Forelimb muscle (tissue), 1 donor: ENCODE measurements at regions not wholly inside any gene's neighbourhood (a gene's known extent, or its start where the extent isn't known, plus 50 kb on each side); places are given as distances from the start of the nearest gene placed in this dataset.

Experiments used
- DNase-seq: peaks from one replicate; pipeline ENCODE4 v3.0.0-alpha.2; 2013; ENCODE audit warnings: low read depth

DNA sequence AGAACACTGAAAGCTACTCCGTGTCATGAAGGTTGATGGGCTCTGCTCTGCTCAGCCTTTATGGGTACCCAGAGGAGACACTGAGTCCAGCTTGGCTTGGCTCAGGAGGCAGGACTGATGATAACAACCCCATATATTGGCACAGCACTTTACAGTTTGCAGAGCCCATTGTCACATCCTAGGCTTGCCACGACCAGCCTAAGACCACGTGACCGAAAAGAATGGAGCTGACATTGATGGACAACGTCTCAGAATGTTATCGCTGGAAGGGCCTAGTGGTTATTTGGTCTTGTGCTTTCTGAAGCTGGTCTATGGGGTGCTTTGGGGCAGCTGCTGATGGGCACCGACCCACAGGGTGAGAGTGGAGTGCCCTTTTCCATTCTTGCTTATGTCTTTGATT lies 72.9 kb upstream of the RUNX3 start:
- DNase-seq: no peak

DNA sequence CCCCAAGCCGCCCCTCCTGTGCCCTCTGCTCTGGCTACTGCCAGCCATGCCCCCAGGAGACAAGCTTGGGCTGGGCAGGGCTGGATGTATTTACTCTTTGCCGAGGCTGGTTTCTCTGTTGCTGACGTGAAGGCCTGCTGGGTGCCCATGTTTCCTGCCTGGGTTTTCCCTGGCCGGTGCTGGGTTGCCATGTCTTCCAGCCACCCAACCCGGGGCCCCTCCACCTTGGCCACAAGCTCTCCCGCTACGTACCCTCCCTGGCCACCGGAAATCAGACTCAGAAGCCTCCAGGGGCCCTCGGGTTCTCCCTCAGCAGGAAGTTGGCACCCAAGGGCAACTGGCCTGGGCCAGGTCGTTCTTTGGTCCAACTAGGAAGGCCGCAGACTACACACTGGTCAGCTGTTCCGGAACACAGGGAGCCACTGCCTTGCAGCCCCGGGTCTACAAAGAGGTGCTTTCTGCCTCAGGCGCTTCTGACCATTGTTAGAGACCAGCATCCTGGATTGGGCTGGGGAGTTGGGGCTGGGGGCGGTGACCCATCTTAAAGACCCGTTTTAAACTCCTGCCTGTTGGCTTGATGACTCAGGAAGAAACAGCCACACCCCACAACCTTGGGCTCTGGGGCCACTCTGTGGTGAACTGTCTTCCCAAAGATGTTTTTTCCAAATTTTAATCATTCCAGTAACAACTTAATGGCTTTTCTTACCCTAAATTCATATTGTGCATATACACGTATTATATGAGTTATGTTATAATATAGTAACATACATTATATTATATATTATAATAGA lies 71.2 kb upstream of the RUNX3 start:
- DNase-seq: no peak

DNA sequence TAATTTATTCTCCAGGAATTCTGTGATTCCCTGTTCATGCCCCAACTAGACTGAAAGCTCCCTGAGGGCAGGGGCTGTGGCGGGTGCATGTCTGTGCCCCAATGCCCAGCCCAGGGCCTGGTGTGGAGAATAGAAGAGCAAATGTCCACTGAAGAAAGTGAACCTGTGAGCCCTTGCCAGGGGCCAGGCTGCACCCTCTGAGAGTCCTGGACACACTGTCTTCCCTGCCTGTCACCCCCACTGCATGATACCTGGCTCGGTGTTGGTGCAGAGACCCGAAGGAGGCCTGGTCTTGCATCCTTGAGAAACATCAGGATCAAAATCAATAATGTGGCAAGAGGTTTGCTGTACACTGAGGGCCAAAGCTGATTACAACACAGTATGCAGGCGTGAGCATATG lies 69.8 kb upstream of the RUNX3 start:
- DNase-seq: no peak

DNA sequence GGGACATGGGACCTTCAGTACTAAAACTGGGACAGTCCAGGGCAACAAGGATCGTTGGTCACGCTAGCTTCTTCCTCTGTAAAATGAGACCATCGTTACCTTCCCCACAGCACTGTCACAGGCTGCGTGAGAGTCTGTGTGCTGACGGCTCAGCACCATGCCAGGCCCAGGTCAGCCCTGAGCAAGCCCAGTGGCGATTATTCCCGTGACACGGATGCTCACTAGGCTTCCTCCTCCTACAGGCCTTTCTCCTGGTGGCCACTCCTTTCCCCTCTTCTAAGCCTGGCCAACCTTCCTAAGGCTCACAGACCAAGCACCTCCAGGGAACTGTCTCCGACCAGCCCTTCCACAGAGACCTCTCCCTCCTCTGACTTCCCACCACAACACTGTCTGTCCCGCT lies 69.3 kb upstream of the RUNX3 start:
- DNase-seq: no peak

DNA sequence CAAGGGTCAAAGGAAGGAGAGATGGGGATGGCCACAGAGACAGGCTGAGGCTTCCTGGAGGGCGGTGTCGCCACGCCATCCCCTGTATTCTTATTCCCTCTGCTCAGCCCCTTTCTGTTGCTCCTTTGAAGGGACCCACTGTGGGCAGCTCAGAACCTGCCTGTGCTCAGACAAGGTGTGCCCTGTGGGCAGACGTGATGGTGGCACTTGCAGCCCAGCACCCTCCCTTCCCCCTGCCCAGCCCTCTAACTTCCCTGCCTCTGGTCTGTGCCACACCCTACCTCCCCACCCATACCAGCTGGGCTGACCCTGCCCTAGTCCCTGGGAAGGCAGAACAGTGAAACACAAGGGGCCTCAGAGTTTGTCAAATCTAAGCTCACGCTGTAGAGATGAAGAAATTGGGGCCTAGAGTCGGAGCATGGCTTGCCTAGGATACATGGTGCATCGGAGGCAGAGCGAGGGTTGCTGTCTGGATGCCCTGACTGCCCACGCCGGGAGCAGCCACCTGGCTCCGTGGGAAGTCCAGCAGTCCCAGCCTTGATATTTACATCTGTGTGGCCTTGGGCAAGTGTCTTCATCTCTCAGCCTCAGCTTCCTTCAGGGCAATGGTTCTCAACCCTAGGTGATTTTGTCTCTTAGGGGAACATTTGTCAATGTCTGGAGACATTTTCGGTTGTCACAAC lies 68.6 kb upstream of the RUNX3 start:
- no peak for DNase-seq

DNA sequence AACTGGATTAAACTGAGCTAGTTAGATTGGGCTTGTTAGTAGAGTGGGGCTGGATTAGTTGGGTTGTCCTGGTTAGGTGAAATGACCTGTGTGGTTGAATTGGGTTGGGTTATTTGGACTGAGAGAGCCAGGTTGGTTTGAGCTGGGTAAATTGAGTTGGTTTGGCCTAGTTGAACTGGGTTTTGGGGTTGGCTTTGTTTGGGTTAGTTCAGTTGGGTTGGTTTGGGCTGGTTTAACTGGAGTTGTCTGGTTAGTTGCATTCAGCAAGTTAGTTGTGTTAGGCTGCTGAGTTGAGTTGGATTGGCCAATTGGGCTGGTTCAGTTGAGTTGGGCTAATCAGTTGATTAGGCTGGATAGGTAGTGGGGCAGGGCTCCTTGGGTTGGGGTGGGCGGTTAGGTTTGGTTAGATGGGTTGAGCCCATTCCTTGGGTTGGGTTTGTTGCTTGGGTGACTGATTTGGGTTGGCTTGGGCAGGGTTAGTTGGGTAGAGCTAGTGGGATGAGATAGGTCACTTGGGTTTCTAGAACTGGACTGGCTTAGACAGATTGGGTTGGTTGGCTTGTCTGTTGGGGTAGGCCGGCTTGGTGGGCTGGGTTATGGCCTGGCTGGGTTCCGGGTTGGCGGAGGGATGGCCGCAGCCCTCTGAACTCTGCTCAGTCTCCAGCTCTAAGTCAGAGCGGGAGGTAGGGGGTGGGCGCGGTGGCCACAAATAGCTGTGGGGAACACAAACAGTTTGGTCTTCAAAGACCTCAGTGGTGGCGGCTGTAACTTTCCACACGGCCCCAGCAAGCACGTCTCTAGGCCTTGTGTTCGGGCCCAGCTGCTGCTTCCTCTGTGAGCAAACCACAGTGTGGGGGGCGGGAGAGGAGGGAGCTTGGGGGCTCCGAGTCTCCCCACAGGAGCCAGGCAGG lies 67.2 kb upstream of the RUNX3 start:
- no peak for DNase-seq

DNA sequence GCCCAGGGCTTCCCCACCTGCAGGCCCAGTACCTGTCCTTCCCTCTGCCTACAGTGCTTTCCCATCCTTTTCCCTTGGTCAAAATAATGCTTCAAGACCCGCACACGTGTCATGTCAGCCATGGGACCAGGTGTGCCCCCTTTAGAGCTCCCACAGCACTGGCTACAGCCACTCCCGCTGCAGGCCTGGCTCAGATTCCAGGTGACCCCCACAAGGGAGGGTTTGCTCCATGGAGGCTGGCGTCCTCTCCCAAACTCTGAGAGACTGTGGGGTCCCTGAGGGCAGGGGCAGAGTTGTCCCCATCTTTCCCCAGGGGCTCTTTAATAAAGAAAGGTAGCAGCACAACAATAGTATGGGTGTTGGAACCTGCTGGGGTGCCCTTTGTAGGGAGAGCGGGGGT lies 66.4 kb upstream of the RUNX3 start:
- DNase-seq: no peak

DNA sequence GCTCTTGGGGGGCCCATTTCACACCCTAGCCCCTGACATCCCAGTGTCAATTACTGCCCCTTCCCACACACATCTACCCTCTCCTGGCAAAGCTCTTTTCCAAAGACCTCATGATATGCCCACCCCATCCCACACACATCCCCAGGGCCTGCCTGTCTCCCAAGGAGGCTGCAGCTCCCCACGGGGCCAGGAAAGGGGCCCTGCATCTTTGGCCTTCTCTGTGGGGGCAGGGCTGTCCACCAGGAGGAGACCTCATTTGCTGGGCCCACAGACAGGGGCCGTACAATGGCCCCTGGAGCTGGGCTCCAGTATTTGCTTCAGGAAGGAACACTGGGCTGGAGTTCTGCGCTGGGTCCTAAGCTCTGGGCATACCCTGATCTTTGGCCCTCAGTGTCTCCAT lies 65.6 kb upstream of the RUNX3 start:
- DNase-seq: no peak

DNA sequence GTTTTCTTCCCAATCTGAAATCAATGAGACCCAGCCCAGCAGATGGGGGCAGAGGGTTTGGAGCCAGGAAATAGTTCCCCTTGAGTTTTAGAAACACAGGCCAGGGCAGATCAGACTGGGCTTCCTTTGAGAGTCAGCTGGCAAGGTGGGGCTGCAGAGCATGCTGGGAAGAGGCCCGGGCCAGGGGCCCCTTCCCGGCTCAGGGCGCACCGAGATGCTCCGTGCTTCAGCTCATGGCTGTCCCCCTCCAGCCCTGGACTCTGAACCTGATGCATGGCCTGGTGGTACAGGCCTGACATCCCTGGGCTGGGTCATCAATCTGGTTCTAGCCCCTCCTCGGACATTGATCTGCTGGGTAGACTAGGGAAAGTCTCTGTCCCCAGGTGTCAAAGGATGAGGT lies 65.1 kb upstream of the RUNX3 start:
- no peak for DNase-seq

DNA sequence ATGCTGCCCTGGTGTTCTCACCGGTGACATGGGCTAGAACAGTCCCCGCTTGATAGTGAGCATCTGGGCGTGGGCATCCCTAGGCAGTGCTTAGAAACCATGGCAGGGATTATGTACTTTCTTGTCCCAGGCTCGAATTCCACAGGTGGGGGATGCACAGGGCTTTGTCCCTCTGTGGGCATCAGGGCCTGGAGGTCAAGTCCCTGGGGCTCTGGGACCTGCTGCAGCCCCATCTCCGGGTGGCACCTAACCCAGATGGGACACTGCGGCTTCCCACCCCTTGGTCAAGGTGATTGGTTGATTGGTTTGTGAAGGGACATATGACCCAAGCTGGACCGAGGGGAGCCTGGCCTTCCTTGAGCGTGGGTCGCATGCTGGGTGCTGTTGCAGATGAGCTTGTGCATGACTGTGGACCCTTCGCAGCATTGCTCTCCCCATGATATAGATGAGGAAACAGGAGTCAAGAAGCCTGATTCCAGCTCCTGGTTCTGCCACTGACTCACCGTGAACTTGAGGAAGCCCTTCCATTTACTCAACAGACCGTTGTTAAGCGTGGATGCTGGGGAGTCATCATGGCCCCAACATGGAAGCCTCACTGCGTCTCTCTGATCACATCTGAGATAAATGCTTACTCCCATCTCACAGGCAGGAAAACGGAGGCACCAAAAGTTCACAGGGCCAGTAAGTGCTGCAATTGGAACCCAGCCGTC lies 64.0 kb upstream of the RUNX3 start:
- no peak for DNase-seq

DNA sequence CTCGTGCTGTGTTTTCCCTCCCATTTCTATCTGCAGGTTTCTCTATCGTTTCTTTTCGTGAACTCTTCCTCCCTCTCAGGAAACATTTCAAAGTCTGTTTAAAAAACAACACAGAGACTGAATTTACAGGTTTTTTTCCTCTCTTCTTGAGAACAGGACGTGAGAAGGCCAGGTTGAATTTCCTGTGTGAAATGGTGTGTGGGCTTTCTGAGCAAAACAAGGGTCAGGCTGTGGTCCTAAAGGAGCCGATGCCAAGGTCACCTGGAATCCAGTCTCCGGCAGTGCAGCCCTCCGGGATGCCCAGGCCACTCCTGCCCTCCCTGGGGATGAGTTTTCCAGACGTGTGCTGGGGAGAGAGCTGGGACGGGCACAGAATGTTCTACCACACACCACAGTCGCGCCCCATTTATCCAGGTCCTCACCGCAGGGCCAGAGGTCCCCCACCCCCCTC lies 62.7 kb upstream of the RUNX3 start:
- DNase-seq: no peak

DNA sequence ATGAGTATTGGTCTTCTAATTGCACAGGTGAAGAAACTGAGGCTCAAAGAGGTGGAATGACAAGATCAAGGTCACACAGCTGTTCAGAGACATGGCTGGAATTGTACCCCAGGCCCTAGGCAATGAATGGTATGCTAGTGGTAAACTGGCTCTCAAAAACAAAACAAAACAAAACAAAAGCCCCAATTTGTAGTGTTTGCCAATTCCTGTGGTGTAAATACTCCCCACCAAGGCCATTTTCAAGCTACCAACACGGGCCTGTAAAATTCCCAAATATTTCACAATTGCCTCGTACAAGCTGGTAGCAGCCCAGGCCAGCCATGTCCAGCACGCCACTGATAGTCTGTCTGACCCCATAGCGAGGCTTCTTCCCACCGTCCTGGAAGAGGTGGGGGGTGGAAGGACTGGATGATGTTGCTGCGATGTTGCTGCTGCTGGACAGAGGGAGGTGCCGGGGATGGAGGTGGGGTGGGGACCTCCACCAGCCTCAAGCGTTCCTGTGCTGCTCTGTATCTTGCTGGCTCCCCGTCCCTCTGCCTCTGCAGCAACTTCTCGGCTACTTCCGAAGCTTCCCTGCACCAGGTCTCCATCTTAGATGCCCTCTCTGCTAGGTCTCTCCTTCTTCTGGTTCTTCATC lies 62.2 kb upstream of the RUNX3 start:
- no peak for DNase-seq

DNA sequence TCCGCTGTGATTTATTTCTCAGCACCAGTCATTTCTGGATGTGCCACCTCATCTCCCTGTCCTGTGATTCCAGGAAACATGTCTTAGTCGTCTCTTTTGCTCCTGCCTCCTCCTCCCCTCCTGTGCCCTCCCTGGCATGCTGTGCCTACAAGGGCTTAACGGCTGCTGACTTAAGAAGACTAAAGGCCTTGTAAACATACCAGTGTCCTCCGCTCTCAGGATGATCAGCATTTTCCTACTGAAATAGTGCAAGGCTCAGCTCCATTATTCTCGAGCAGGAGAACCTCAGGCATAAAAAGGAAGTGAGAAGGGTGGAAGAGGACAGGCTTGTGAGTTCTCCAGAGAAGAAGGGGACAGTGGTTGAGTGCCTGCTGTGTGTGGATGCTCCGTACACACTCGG lies 61.6 kb upstream of the RUNX3 start:
- no peak for DNase-seq

DNA sequence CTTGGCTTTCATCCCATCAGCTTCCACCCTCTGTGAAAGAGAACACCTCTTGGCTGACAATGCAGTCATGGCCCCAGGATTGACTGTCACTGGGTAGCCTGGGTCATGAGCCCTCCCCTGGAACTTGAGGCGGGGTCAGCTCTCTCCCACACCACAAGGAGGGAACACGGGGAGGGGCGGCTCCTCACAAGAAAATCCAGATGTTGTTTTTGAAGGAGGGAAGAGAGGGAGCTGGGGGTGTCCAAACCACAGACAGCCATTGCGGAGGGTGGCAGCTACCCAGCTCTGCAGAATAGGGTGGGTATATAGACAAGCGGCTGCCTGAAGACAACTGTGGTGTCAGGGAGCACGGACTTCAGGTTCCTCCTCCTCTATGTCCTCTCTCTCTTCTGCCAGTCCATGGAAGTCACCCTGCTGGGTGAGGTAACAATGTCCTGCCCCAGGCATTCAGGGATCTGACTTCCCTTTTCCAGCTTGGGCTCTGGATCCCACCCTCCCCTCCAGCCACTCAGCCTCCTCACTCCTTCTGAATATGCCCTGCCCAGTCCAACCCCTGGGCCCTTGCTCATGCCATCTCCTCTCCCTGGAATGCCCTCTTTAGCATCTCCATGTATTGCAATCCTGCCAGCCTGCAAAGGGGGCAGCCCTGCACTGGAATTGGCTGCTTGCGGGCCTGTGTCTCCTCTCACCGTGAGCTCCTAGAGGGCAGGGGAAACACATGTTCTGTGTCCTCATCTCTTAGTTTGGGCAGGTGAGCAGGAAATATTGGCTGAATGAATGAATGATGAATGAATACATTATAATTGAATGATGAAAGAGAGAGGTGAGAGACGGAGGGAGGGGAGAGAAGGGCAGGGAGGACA lies 60.9 kb upstream of the RUNX3 start:
- no peak for DNase-seq

DNA sequence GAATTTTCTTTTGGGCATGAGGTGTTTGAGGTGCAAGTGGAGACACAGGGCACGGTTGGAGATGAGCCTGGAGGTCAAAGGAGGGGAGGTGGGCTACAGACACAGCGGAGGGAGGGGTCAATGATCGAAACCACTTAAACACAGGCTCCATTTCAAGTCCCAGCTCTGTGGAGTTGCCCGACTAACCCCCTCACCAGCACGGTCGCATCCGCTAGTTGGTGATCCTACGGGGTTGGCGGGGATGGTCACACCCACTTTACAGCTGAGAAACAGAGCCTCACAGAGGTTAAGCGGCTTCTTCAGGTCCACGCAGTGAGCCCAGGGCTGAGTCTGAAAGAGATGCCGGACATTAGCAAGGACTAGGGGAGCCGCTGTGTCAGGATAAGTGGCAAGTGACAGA lies 60.1 kb upstream of the RUNX3 start:
- no peak for DNase-seq

DNA sequence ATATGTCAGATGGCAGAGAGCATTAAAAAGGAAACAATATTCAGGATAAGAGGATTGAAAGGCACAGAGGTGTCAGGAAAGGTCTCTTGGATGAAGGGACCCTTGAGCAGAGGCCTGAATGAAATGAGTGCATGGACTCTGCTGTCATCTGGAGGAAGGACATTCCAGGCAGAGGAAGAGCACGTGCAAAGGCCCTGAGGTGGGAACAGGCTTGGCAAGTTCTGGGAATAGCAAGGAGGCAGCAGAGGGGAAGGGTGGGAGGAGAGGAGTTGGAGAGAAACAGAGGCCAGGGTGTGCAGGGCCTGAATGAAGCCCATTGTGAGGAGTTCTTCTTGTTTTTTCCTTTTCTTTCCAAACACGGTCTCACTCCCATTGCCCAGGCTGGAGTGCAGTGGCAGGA lies 59.0 kb upstream of the RUNX3 start:
- DNase-seq: no peak

DNA sequence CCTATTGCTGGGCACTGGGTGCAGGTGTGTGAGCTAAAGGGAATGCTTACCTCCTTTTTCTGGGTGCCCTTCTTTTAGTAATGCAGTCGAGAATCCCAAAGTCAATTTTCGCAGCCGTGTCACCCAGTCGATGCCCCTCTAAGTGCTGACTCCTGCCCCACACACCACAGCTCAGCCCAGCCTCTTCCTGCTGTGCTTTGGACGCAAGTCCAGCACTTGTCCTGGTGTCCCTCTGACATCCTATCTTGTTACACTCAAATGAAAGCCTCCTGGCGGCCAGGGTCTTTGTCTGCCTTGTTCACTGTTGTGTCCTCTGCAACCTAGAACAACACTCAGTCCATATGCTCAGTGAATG lies 58.5 kb upstream of the RUNX3 start:
- no peak for DNase-seq

DNA sequence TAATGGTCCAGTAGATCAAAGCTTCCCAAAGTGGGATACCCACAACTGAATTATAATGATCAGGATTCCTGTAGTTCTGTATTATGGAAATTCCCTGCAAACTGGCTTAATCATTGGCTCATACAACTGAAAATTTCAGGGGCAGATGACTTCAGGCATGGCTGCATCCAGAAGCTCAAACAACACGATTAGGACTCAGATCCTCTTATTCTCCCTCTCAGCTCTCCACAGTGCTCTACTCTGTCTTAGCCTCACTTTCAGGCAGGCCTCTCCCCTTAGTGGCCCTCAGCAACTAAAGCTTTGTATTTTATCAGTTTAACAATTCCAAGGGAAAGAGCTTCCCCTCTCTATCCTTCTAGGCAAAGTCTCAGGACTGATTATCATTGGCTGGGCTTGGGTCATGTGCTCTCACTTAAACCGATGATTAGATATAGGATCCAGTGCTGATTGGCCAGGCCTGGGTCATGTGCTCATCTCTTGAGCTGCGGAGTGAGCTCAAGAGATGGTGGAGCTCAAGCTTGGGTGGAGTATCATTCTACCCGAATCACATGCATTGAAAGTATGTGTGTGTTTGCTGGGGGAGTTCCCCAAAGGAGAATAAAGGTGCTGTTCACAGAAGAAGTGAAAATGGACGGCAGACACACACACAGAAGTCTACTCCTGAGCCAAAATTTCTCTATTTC lies 57.9 kb upstream of the RUNX3 start:
- DNase-seq: no peak

DNA sequence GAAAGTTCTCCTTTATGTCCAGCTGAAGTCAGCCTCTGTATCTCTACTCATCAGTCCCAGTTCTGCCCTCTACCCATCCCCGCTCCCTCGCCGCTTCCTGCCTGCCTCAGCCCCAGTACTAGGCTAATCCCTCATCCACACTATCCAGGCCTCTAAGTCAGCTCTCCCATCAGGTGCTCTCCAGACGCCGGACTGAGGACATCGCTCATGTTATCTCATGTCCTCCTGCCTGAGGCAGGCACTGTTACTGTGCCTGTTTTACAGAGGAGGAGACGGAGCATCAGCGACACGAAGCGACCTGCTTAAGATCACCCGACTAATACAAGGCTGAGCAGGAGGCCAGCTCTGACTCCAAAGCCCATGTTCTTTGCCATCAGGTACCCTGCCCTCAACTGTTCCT lies 57.3 kb upstream of the RUNX3 start:
- no peak for DNase-seq
